ENCODE measurements at regions not wholly inside any gene's neighbourhood (a gene's known extent, or its start where the extent isn't known, plus 50 kb on each side); places are given as distances from the start of the nearest gene placed in this dataset.

GRCh38 chr11:101180481-101180880, 50.9 kb upstream of the PGR start (continued):
- TF ChIP-seq, protein P1, sequence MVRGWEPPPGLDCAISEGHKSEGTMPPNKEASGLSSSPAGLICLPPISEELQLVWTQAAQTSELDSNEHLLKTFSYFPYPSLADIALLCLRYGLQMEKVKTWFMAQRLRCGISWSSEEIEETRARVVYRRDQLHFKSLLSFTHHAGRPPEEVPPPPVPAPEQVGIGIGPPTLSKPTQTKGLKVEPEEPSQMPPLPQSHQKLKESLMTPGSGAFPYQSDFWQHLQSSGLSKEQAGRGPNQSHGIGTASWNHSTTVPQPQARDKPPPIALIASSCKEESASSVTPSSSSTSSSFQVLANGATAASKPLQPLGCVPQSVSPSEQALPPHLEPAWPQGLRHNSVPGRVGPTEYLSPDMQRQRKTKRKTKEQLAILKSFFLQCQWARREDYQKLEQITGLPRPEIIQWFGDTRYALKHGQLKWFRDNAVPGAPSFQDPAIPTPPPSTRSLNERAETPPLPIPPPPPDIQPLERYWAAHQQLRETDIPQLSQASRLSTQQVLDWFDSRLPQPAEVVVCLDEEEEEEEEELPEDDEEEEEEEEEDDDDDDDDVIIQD (CRISPR knock-in tag; IDR thresholded peaks at IDR 0.05) = no peak
- no peak for TF ChIP-seq LARP7 (IDR thresholded peaks at IDR 0.05)
- TF ChIP-seq LEF1 (IDR thresholded peaks at IDR 0.05) = no peak
- TF ChIP-seq ZSCAN32 (CRISPR knock-in tag; IDR thresholded peaks at IDR 0.05) = no peak
